Kidney (tissue), 13 donors: ENCODE measurements at regions not wholly inside any gene's neighbourhood (a gene's known extent, or its start where the extent isn't known, plus 50 kb on each side); places are given as distances from the start of the nearest gene placed in this dataset.

Experiments
- DNase-seq, 5 donors: peaks; one replicate each; pipeline ENCODE4 v3.0.0-alpha.2; 2013 to 2020
- FAIRE-seq: peaks from 2 replicates; lab custom pipeline; 2012; peaks lifted over from hg19 to GRCh38; lab: Jason Lieb, UNC
- H3K27ac ChIP-seq, 2 donors: one replicate each; pipeline ENCODE4 v1.7.0; 2013; ENCODE audit warnings: low read depth in 2 of 2, low read length in 2 of 2, inconsistent platforms in 1 of 2
- H3K27me3 ChIP-seq: one replicate; pipeline ENCODE4 v1.7.1; 2013; ENCODE audit warnings: low read length, inconsistent platforms; ENCODE audit not compliant: control insufficient read depth, insufficient read depth
- H3K36me3 ChIP-seq, 3 donors: one replicate each; pipeline versions ENCODE4 v1.7.0 to v1.7.1; 2013; ENCODE audit warnings: low read length in 3 of 3, control low read depth in 1 of 3, inconsistent platforms in 1 of 3; ENCODE audit not compliant: insufficient read depth in 3 of 3, control insufficient read depth in 2 of 3
- H3K4me1 ChIP-seq, 3 donors: one replicate each; pipeline versions ENCODE4 v1.7.0 to v1.7.1; 2013; ENCODE audit warnings: low read length in 3 of 3, inconsistent platforms in 1 of 3, low read depth in 1 of 3; ENCODE audit not compliant: control insufficient read depth in 2 of 3, insufficient read depth in 2 of 3
- H3K4me3 ChIP-seq, 3 donors: one replicate each; pipeline versions ENCODE4 v1.7.0 to v1.8.1; 2013; ENCODE audit warnings: low read length in 3 of 3, control low read depth in 1 of 3, inconsistent platforms in 1 of 3
- H3K9ac ChIP-seq, 3 donors: one replicate each; pipeline versions ENCODE4 v1.7.0 to v1.7.1; 2013; ENCODE audit warnings: low read length in 3 of 3, control low read depth in 1 of 3, inconsistent platforms in 1 of 3
- H3K9me3 ChIP-seq, 3 donors: one replicate each; pipeline versions ENCODE4 v1.7.0 to v1.7.1; 2013; ENCODE audit warnings: low read length in 3 of 3, control low read depth in 1 of 3, inconsistent platforms in 1 of 3; ENCODE audit not compliant: control insufficient read depth in 2 of 3, insufficient read depth in 1 of 3
- CTCF ChIP-seq: IDR thresholded peaks from 3 replicates; pipeline ENCODE4 v1.5.1; 2012; ENCODE audit warnings: mild to moderate bottlenecking, moderate library complexity, borderline replicate concordance; ENCODE audit not compliant: insufficient read depth; ENCODE audit errors: extremely low read depth
- intact Hi-C: fragments of 100-400 bp; cut with DNase I; formaldehyde crosslinking; loops from one replicate; pipeline ENCODE4 v1.11.1; 2022
- donor health status: control.
- donor health status: control.
- donor health status: control.
- donor health status: control.
- donor health status: control.
- donor health status: DM: yes; HTN: yes; CAD: no.
- donor health status: Normal renal cell carcinoma (clear cell type).

GRCh38 chr16:80463326-80463725 lies 77.5 kb upstream of the DYNLRB2 start:
- H3K27ac ChIP-seq = no peak overlapping the region
- no peaks in the 10 kb centered on the region for H3K27me3 ChIP-seq
- H3K9ac ChIP-seq = no peak overlapping the region
- DNase-seq (peak in 3 of 5 donors; percentile 48 to 87 (median 58)), FAIRE-seq (no peak)
- no peak for TF ChIP-seq CTCF
- intact Hi-C loops = no loop called here
- H3K4me1 ChIP-seq = peaks cover 0 to 7% (median 5%) of the 10 kb centered on the region in 3 donors
- no peaks in the 10 kb centered on the region for H3K36me3 ChIP-seq
- no peak overlapping the region for H3K4me3 ChIP-seq
- H3K9me3 ChIP-seq = no peaks in the 10 kb centered on the region

- FAIRE-seq = no peak
- H3K27ac ChIP-seq = no peak overlapping the region
- no peaks in the 10 kb centered on the region for H3K36me3 ChIP-seq
- no peak overlapping the region for H3K4me3 ChIP-seq
- no peak overlapping the region for H3K9ac ChIP-seq
- H3K9me3 ChIP-seq = no peaks in the 10 kb centered on the region
- intact Hi-C loops = no loop called here
- no peak for DNase-seq
- no peak for TF ChIP-seq CTCF
- H3K4me1 ChIP-seq = peaks cover 0 to 7% (median 5%) of the 10 kb centered on the region in 3 donors
- H3K27me3 ChIP-seq = no peaks in the 10 kb centered on the region
Measured at GRCh38 chr16:80462917-80463316, 77.9 kb upstream of the DYNLRB2 start.

- H3K9ac ChIP-seq = no peak overlapping the region
- no peaks in the 10 kb centered on the region for H3K36me3 ChIP-seq
- TF ChIP-seq CTCF = no peak
- intact Hi-C loops = no loop called here
- FAIRE-seq = no peak
- H3K4me3 ChIP-seq = no peak overlapping the region
- H3K27me3 ChIP-seq = no peaks in the 10 kb centered on the region
- peaks cover 0 to 4% (median 0%) of the 10 kb centered on the region in 3 donors for H3K4me1 ChIP-seq
- no peaks in the 10 kb centered on the region for H3K9me3 ChIP-seq
- DNase-seq = no peak
- no peak overlapping the region for H3K27ac ChIP-seq
Measured at GRCh38 chr16:80460988-80461387, 79.8 kb upstream of the DYNLRB2 start.

GRCh38 chr16:80459966-80460365 lies 80.8 kb upstream of the DYNLRB2 start:
- H3K9ac ChIP-seq = no peak overlapping the region
- no peak overlapping the region for H3K4me3 ChIP-seq
- peaks cover 0 to 4% (median 0%) of the 10 kb centered on the region in 3 donors for H3K4me1 ChIP-seq
- TF ChIP-seq CTCF = no peak
- FAIRE-seq (no peak), DNase-seq (no peak)
- H3K9me3 ChIP-seq = no peaks in the 10 kb centered on the region
- no peaks in the 10 kb centered on the region for H3K36me3 ChIP-seq
- H3K27ac ChIP-seq = no peak overlapping the region
- H3K27me3 ChIP-seq = no peaks in the 10 kb centered on the region
- intact Hi-C loops = no loop called here
